Naive thymus-derived CD8-positive, alpha-beta T cell (primary cell): ENCODE measurements at regions not wholly inside any gene's neighbourhood (a gene's known extent, or its start where the extent isn't known, plus 50 kb on each side); places are given as distances from the start of the nearest gene placed in this dataset.
"Not testable (repeated sequence)": the region's sequence is repeated elsewhere in the genome, so short reads cannot be mapped to it uniquely, and the experiment has no call there.

Source experiments
- ATAC-seq, 2 donors: fragments of 150-1000 bp; cut with Tn5 transposase in 1 of 2; sonication (Bioruptor Pico), chemical (Tn5 transposase) in 1 of 2; 1 replicate in 1 of 2; 2 replicates in 1 of 2; pipeline ENCODE4 v1.10.0; 2021; ENCODE audit warnings: mild to moderate bottlenecking in 2 of 2, moderate library complexity in 2 of 2
- POLR2A ChIA-PET: fragments of 350-600 bp; sonication (Branson Sonifier 250); formaldehyde crosslinking; loops from one replicate; lab custom pipeline; 2021; ENCODE audit warnings: antibody characterized with exemption; lab: Charles Lee
- DNase-seq, 10 donors: peaks; one replicate each; pipeline versions ENCODE4 v3.0.0 to v3.0.0-alpha.2; 2020 to 2022
- H3K27ac Mint-ChIP-seq, 10 donors: one replicate each; pipeline ENCODE4 v1.8.0; 2020 to 2022; ENCODE audit warnings: mild to moderate bottlenecking in 10 of 10, mixed read lengths in 10 of 10, moderate library complexity in 4 of 10, inconsistent platforms in 1 of 10
- H3K27me3 Mint-ChIP-seq, 5 donors: one replicate each; pipeline ENCODE4 v1.8.0; 2021 to 2022; ENCODE audit warnings: mixed read lengths in 5 of 5
- H3K36me3 Mint-ChIP-seq, 3 donors: one replicate each; pipeline ENCODE4 v1.8.0; 2020 to 2022; ENCODE audit warnings: mixed read lengths in 3 of 3, mild to moderate bottlenecking in 2 of 3, inconsistent platforms in 1 of 3
- H3K4me1 Mint-ChIP-seq, 4 donors: one replicate each; pipeline ENCODE4 v1.8.0; 2021 to 2022; ENCODE audit warnings: mixed read lengths in 4 of 4
- H3K4me3 Mint-ChIP-seq, 10 donors: one replicate each; pipeline ENCODE4 v1.8.0; 2020 to 2022; ENCODE audit warnings: mild to moderate bottlenecking in 10 of 10, mixed read lengths in 10 of 10, moderate library complexity in 6 of 10, inconsistent platforms in 1 of 10
- H3K9me3 Mint-ChIP-seq, 9 donors: one replicate each; pipeline ENCODE4 v1.8.0; 2020 to 2022; ENCODE audit warnings: mixed read lengths in 9 of 9, mild to moderate bottlenecking in 3 of 9, inconsistent platforms in 1 of 9, moderate library complexity in 1 of 9

DNA sequence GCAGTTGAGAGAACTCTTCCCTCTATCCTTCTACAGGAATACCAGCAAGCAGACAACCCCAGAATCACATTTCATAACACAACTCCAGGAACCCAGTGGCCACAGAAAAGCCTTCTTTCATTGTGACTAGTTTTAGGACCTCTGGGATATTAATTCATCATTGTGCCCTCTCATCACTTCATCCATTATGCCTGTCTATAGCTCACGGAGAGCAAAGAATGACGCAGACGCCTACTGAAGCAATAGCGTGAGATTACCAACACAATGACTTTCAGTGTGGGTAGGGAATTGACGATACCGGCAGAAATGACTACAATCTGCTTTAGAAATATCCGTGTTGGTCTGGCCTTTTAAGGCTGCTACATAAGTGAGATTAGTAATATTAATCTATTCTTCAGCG lies 158.1 kb upstream of the FOXG1 start:
- DNase-seq: no peak
- Mint-ChIP-seq H3K4me1 (no peaks in the 10 kb centered on the region), H3K36me3 (no peaks in the 10 kb centered on the region), H3K9me3 (peaks cover 0 to 7% (median 1%) of the 10 kb centered on the region in 9 donors), H3K27me3 (no peaks in the 10 kb centered on the region), H3K27ac (no peak overlapping the region), H3K4me3 (no peak overlapping the region)
- POLR2A ChIA-PET: no interaction called here
- ATAC-seq: no peak

DNA sequence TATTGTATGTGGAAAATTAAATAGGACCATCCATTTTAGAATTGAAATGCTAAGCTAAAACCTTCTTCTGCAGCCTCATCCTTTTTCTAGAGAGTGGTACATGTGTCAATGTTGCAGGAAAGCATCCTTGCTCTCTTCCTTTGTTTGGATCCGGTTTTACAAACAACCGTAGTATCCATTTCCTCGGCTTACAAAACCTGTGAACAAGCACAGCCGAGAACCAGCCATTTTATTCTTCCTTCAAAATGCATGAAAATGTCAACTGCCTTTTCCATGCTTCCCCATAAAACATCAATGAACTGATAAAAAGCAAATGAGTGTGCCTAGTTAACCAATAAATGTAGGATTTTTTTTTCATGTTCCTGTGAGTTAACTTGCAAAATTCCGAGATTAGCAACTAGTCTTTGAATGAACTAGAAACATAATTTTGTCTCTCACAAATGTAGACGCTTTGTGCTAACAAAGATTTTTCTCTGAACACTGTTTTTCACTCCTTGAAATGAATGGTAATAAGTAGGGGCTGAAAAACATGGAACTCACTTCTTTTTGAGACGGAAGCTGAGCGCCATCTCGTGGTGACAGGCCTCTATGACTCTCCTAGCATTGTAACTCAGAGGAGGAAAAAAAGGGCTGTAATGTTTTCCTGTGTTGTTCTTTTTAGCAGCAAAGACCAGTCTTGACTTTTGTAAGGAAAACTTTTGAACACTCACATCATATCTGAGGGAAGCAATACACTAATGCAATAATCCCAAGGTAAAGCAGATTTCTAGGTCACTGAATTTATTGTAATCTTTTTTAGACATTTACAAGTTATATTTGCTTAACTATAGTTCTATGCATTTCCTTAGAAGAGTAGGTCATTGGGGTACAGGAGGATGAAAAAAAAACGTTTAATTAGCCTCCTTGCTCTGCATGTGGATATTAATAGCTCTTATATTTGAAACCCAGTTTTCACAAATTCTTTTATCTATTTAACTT lies 157.4 kb upstream of the FOXG1 start:
- H3K4me1 Mint-ChIP-seq: no peaks in the 10 kb centered on the region
- POLR2A ChIA-PET: no interaction called here
- H3K36me3 Mint-ChIP-seq: no peaks in the 10 kb centered on the region
- no peak for ATAC-seq
- H3K4me3 Mint-ChIP-seq: no peak overlapping the region
- H3K27ac Mint-ChIP-seq: no peak overlapping the region
- DNase-seq: no peak
- peaks cover 0 to 8% (median 2%) of the 10 kb centered on the region in 9 donors for H3K9me3 Mint-ChIP-seq
- H3K27me3 Mint-ChIP-seq: no peaks in the 10 kb centered on the region

DNA sequence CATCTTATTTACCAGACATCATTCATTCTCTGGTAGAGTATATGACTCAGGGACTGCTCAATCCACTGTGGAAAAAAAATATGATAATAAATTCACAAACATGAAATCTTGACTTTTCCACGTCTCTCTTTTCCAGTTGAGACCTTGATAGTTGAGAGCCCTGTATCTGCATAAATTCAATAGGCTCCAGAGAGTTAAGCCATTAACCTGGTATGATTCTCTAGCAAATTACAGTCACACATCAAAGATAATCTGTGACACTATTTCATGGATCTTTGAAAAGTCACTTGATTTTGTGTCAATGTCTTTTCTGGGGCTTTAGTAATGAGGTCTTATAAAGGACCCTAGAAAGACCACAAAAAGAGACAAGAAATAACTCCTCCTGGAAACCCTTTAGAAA lies 154.2 kb upstream of the FOXG1 start:
- Mint-ChIP-seq H3K27ac (no peak overlapping the region), H3K4me1 (no peaks in the 10 kb centered on the region), H3K27me3 (no peaks in the 10 kb centered on the region), H3K9me3 (peaks cover 0 to 31% (median 3%) of the 10 kb centered on the region in 9 donors), H3K4me3 (no peak overlapping the region), H3K36me3 (no peaks in the 10 kb centered on the region)
- POLR2A ChIA-PET: no interaction called here
- no peak for ATAC-seq
- no peak for DNase-seq

DNA sequence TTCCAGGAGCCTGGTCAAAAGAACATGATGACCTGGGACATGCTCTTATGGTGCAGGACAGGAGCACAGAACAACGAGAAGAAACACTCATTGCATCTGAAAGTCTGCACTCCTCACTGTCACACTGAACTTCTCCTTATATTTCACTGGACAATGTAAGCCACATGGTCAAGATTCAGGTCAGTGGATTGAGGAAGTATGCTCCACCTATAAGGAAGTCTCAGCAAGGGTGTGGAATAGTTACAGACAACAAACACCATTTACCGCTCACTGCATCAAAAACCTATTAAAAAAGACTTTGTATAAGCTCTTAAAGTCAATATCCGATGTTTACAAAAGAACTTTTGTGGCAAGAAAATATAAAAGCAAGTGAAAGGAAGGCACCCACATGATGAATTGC lies 153.1 kb upstream of the FOXG1 start:
- no peak for ATAC-seq
- Mint-ChIP-seq H3K27me3 (no peaks in the 10 kb centered on the region), H3K36me3 (no peaks in the 10 kb centered on the region), H3K9me3 (peaks cover 0 to 31% (median 3%) of the 10 kb centered on the region in 9 donors), H3K4me3 (no peak overlapping the region), H3K27ac (no peak overlapping the region), H3K4me1 (no peaks in the 10 kb centered on the region)
- DNase-seq: no peak
- POLR2A ChIA-PET: no interaction called here

DNA sequence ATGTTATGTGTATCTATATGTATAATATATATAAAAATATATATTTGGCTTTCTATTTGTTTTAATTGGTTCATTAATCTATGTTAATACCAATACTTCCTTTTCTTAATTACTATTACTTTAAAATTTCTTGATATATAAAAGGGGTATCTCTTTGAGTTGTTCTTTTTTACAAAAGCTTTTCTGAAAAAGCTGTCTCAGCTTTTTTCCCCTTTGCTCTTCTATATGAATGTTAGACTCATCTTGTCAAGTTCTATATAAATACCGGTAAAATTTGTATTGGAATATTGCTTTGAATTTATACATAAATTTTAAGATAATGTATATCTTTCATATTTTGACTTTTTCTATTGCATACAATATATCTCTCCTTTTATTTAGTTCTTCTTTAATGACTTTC lies 139.8 kb upstream of the FOXG1 start:
- Mint-ChIP-seq H3K36me3 (peaks cover 0 to 5% (median 0%) of the 10 kb centered on the region in 3 donors), H3K27me3 (no peaks in the 10 kb centered on the region), H3K27ac (no peak overlapping the region), H3K9me3 (peaks cover 6 to 20% (median 19%) of the 10 kb centered on the region in 9 donors), H3K4me3 (no peak overlapping the region), H3K4me1 (no peaks in the 10 kb centered on the region)
- ATAC-seq: no peak
- POLR2A ChIA-PET: no interaction called here
- no peak for DNase-seq

DNA sequence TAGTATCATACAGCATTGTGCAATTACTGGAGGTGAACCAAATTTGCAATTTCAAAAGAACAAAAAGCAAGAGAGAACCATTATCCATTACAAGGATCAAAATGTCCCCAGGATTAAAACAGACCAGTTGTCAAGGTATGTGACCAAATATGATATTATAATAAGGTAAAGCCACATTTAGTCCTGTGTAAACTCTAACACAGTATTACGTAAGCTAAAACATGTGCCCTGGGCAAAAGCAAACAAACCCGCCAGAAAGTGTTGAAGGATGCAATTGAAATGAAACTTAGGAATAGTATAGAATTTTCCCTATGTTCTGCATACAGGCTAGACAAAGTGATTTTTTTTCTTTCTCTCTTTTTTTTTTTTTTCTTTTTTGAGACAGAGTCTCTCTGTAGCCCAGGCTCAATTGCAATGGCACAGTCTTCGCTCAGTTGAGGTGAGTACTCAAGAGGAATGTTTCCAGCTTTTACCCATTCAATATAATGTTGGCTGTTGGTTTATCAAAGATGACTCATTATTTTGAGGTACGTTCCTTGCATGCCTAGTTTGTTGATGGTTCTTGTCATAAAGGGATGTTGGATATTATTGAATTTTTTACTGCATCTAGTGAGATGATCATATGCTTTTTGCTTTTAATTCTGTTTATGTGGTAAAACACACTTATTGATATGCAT lies 137.1 kb upstream of the FOXG1 start:
- H3K36me3 Mint-ChIP-seq: peaks cover 0 to 5% (median 0%) of the 10 kb centered on the region in 3 donors
- ATAC-seq (no peak), DNase-seq (no peak)
- H3K9me3 Mint-ChIP-seq: peaks cover 12 to 37% (median 19%) of the 10 kb centered on the region in 9 donors
- no peak overlapping the region for H3K27ac Mint-ChIP-seq
- H3K4me3 Mint-ChIP-seq: no peak overlapping the region
- H3K4me1 Mint-ChIP-seq: no peaks in the 10 kb centered on the region
- POLR2A ChIA-PET: no interaction called here
- H3K27me3 Mint-ChIP-seq: no peaks in the 10 kb centered on the region

DNA sequence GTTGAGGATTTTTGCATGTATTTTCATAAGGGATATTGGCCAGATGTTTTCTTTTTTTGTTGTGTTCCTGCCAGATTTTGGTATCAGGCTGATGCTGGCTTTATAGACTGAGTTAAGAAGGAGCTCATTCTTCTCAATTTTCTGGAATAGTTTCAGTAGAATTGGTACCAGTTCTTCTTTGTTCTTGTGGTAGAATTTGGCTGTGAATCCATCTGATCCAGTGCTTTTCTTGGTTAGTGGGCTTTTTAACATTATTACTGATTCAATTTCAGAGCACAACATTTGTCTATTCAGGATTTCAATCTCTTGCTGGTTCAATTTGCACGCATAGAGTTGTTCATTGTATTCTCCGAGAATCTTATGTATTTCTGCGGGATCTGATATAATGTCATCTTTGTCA lies 136.5 kb upstream of the FOXG1 start:
- Mint-ChIP-seq H3K27ac (no peak overlapping the region), H3K9me3 (peaks cover 12 to 43% (median 19%) of the 10 kb centered on the region in 9 donors), H3K27me3 (no peaks in the 10 kb centered on the region), H3K4me3 (no peak overlapping the region), H3K4me1 (no peaks in the 10 kb centered on the region), H3K36me3 (peaks cover 0 to 5% (median 0%) of the 10 kb centered on the region in 3 donors)
- no peak for DNase-seq
- no peak for ATAC-seq
- POLR2A ChIA-PET: no interaction called here

DNA sequence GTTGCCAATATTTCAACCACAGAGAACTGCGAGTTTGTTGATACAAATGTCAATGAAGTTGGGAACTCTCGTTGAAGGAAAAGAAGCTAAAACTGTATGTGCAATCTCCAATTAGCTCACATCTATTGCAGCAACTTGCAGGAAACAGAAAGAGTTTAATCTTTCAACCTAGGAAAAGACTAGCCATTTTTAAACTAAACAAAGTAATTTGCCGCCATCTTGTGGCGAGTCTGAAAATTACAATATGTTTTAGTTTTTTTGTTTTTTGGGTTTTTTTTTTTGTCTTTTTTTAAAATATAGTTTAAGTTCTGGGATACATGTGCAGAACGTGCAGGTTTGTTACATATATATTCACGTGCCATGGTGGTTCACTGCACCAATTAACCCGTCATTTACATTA lies 131.2 kb upstream of the FOXG1 start:
- H3K27ac Mint-ChIP-seq: no peak overlapping the region
- peak in 1 of 10 donors; percentile 0 for DNase-seq
- POLR2A ChIA-PET: no interaction called here

DNA sequence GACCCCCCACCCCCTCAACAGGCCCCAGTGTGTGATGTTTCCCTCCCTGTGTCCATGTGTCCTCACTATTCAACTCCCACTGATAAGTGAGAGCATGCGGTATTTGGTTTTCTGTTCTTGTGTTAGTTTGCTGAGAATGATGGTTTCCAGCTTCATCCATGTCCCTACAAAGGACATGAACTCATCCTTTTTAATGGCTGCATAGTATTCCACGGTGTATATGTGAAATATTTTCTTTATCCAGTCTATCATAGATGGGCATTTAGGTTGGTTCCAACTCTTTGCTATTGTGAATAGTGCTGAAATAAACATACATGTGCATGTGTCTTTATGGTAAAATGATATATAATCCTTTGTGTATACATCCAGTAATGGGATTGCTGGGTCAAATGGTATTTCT lies 130.8 kb upstream of the FOXG1 start:
- DNase-seq, H3K27ac Mint-ChIP-seq, POLR2A ChIA-PET, H3K4me3 Mint-ChIP-seq, ATAC-seq, H3K36me3 Mint-ChIP-seq, H3K27me3 Mint-ChIP-seq, H3K4me1 Mint-ChIP-seq: not testable (repeated sequence)
- peaks cover 0 to 39% (median 16%) of the 10 kb centered on the region in 9 donors for H3K9me3 Mint-ChIP-seq

More for the DNA sequence above, 131.2 kb upstream of the FOXG1 start:
- ATAC-seq: no peak
- Mint-ChIP-seq H3K9me3 (peaks cover 0 to 44% (median 15%) of the 10 kb centered on the region in 9 donors), H3K27me3 (no peaks in the 10 kb centered on the region), H3K4me1 (no peaks in the 10 kb centered on the region), H3K4me3 (no peak overlapping the region), H3K36me3 (peaks cover 0 to 5% (median 0%) of the 10 kb centered on the region in 3 donors)

DNA sequence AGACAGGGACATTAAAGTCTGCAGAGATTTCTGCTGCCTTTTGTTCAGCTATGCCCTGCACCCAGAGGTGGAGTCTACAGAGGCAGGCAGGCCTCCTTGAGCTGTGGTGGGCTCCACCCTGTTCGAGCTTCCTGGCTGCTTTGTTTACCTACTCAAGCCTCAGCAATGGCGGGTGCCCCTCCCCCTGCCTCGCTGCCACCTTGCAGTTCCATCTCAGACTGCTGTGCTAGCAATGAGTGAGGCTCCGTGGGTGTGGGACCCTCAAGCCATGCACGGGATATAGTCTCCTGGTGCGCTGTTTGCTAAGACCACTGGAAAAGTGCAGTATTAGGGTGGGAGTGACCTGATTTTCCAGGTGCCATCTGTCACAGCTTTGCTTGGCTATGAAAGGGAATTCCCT lies 125.4 kb upstream of the FOXG1 start:
- H3K4me1 Mint-ChIP-seq, H3K27ac Mint-ChIP-seq, POLR2A ChIA-PET, H3K4me3 Mint-ChIP-seq, H3K27me3 Mint-ChIP-seq, DNase-seq, ATAC-seq, H3K36me3 Mint-ChIP-seq: not testable (repeated sequence)
- peaks cover 0 to 34% (median 16%) of the 10 kb centered on the region in 9 donors for H3K9me3 Mint-ChIP-seq

DNA sequence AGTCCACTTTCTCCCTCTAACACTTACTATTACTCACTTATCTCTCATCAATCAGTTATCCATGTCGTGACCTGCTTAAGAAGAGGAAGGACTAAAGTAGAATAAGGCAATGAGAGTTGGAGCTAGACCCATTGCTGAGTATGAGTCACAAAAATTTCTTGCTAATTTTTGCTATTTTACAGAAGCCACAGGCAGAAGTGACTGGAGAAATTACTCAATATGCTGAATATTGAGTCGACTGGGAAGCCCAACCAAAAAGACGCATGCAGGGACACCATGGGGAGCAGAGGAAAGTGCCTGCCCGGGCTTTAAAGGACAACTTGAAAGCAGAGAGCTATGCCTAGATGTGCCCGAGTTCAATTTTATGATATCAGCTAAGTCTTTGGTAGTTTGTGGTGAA lies 115.4 kb upstream of the FOXG1 start:
- no peaks in the 10 kb centered on the region for H3K27me3 Mint-ChIP-seq
- no peak overlapping the region for H3K27ac Mint-ChIP-seq
- ATAC-seq (no peak), DNase-seq (no peak)
- POLR2A ChIA-PET: no interaction called here
- no peak overlapping the region for H3K4me3 Mint-ChIP-seq
- peaks cover 4 to 38% (median 14%) of the 10 kb centered on the region in 9 donors for H3K9me3 Mint-ChIP-seq
- peaks cover 0 to 5% (median 0%) of the 10 kb centered on the region in 3 donors for H3K36me3 Mint-ChIP-seq
- H3K4me1 Mint-ChIP-seq: no peaks in the 10 kb centered on the region

DNA sequence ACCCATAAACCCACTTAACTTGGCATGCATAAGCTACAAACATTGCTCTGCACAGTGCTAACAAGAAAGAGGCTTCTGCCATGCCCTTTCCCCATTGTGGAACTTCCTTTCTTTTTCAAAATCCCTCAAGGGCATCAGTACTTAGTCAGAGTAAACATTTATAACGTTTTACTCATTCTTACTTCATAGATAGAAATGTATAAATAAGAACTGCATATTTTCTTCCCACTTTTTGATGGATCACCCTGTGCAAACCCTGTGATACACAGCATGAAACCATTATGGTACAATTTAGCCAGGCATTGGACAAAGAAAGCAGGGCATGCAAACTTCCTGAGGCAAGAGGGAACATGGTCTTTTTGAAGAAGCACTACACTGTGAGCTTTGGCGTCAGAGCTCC lies 113.8 kb upstream of the FOXG1 start:
- Mint-ChIP-seq H3K36me3 (peaks cover 0 to 5% (median 0%) of the 10 kb centered on the region in 3 donors), H3K4me3 (no peak overlapping the region), H3K9me3 (peaks cover 4 to 33% (median 11%) of the 10 kb centered on the region in 9 donors), H3K27me3 (no peaks in the 10 kb centered on the region), H3K27ac (no peak overlapping the region), H3K4me1 (no peaks in the 10 kb centered on the region)
- ATAC-seq: no peak
- POLR2A ChIA-PET: no interaction called here
- DNase-seq: no peak

DNA sequence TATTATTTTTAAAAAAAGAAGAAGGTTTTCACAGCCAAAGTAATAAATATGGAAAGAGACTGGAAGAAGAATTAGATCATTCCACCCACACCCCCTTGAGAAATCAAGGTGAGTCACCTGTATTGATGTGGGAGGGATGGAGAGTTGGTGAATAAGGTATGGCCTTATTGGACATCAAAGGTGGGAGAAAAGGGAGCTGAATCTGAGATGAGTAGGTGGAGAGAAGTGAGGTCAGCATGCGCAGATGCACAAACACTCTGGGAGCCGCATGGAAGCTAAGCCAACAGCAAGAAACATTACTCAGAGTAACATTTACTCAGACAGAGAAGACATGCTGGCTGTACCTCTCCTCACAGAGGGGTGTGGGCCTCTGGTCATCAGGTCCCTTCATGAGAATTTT lies 113.1 kb upstream of the FOXG1 start:
- DNase-seq: no peak
- H3K4me3 Mint-ChIP-seq: no peak overlapping the region
- no peaks in the 10 kb centered on the region for H3K27me3 Mint-ChIP-seq
- ATAC-seq: no peak
- peaks cover 0 to 5% (median 0%) of the 10 kb centered on the region in 3 donors for H3K36me3 Mint-ChIP-seq
- POLR2A ChIA-PET: no interaction called here
- H3K4me1 Mint-ChIP-seq: no peaks in the 10 kb centered on the region
- peaks cover 3 to 26% (median 9%) of the 10 kb centered on the region in 9 donors for H3K9me3 Mint-ChIP-seq
- H3K27ac Mint-ChIP-seq: no peak overlapping the region
